Right lobe of liver (tissue), 6 donors: ENCODE measurements at regions not wholly inside any gene's neighbourhood (a gene's known extent, or its start where the extent isn't known, plus 50 kb on each side); places are given as distances from the start of the nearest gene placed in this dataset.

Experiments
- ATAC-seq, 4 donors: fragments of 200-7000 bp; cut with Tn5 transposase; one replicate each; pipeline ENCODE4 v1.9.1; 2020; ENCODE audit warnings: mild to moderate bottlenecking in 4 of 4, moderate library complexity in 4 of 4
- DNase-seq, 3 donors: peaks; one replicate each; pipeline ENCODE4 v3.0.0-alpha.2; 2020
- H3K27ac ChIP-seq, 3 donors: fragments of 200-600 bp; one replicate each; pipeline ENCODE4 v1.8.0; 2022
- H3K27me3 ChIP-seq, 2 donors: fragments of 200-600 bp; one replicate each; pipeline ENCODE4 v1.8.0; 2022
- H3K36me3 ChIP-seq, 4 donors: fragments of 200-600 bp; sonication (generic) in 1 of 4; one replicate each; pipeline versions ENCODE4 v1.5.1 to v1.8.0; 2017 to 2022; ENCODE audit warnings: control low read depth in 1 of 4
- H3K4me1 ChIP-seq, 4 donors: fragments of 200-600 bp; sonication (generic) in 1 of 4; one replicate each; pipeline versions ENCODE4 v1.5.1 to v1.8.0; 2017 to 2022; ENCODE audit warnings: control low read depth in 1 of 4
- H3K4me3 ChIP-seq, 3 donors: fragments of 200-600 bp; one replicate each; pipeline ENCODE4 v1.8.0; 2022
- H3K9me3 ChIP-seq, 4 donors: fragments of 200-600 bp; sonication (generic) in 1 of 4; one replicate each; pipeline versions ENCODE4 v1.5.1 to v1.8.0; 2017 to 2022; ENCODE audit warnings: control low read depth in 1 of 4
- POLR2A ChIP-seq: fragments of 450-650 bp; IDR thresholded peaks from one replicate; pipeline ENCODE4 v1.6.1; 2017; ENCODE audit warnings: antibody characterized with exemption, mild to moderate bottlenecking
- WGBS: methylation state at CpG from one replicate; pipeline ENCODE4 v1.1.6; 2018; ENCODE audit warnings: low coverage, low lambda C conversion rate; ENCODE audit not compliant: insufficient coverage; ENCODE audit errors: missing lambda C conversion rate; 5-methylcytosine and 5-hydroxymethylcytosine counted together
- intact Hi-C, 2 donors: fragments of 100-400 bp; cut with DNase I; formaldehyde crosslinking; loops; one replicate each; pipeline versions ENCODE4 v1.11.2 to v1.14.1; 2022
- TF ChIP-seq, protein P1 (sequence below), 4 donors: fragments of 200-600 bp in 3 of 4; fragments of 450-650 bp in 1 of 4; IDR thresholded peaks; one replicate each; pipeline versions ENCODE4 v1.5.1 to v1.8.0; 2016 to 2022; ENCODE audit warnings: antibody characterized with exemption in 4 of 4, mild to moderate bottlenecking in 2 of 4
- donor health status: DM: no; HTN: yes; CAD: no.
- donor health status: DM: no; HTN: no; CAD: no.
- donor health status: DM: no; HTN: no; CAD: no.
- donor health status: DM: no; HTN: yes; CAD: no.
- donor health status: DM: no; HTN: yes; CAD: no.

DNA sequence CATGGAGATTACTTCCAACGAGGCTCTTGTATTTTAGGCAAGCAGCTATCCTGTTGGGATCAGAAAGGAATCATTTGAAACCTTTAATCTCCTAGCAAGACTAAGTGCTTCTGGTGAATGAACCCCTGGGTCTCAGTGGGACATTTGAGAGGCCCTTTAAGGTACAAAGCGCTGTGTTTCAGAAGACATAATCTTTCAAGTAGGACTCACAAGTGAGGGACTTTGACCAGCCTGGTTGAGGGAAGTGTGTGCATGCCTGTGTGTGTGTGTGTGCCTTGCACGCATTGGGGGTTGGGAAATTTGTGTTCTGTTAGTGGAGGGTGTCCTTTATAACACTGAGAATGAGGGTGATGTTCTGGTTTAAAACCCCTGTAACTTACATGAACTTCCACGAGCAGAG lies 64.4 kb upstream of the KCNG1 start:
- ATAC-seq (no peak), DNase-seq (no peak)
- no peaks in the 10 kb centered on the region for H3K27me3 ChIP-seq
- no peaks in the 10 kb centered on the region for H3K9me3 ChIP-seq
- H3K4me1 ChIP-seq: no peaks in the 10 kb centered on the region
- no peaks in the 10 kb centered on the region for H3K36me3 ChIP-seq
- 5% methylated on average over 3 of the region's 4 CpGs for WGBS
- no peak overlapping the region for H3K27ac ChIP-seq
- no peak overlapping the region for H3K4me3 ChIP-seq
- intact Hi-C loops: no loop called here
- TF ChIP-seq POLR2A: no peak
- TF ChIP-seq, protein P1, sequence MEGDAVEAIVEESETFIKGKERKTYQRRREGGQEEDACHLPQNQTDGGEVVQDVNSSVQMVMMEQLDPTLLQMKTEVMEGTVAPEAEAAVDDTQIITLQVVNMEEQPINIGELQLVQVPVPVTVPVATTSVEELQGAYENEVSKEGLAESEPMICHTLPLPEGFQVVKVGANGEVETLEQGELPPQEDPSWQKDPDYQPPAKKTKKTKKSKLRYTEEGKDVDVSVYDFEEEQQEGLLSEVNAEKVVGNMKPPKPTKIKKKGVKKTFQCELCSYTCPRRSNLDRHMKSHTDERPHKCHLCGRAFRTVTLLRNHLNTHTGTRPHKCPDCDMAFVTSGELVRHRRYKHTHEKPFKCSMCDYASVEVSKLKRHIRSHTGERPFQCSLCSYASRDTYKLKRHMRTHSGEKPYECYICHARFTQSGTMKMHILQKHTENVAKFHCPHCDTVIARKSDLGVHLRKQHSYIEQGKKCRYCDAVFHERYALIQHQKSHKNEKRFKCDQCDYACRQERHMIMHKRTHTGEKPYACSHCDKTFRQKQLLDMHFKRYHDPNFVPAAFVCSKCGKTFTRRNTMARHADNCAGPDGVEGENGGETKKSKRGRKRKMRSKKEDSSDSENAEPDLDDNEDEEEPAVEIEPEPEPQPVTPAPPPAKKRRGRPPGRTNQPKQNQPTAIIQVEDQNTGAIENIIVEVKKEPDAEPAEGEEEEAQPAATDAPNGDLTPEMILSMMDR (IDR thresholded peaks at IDR 0.05): no peak

DNA sequence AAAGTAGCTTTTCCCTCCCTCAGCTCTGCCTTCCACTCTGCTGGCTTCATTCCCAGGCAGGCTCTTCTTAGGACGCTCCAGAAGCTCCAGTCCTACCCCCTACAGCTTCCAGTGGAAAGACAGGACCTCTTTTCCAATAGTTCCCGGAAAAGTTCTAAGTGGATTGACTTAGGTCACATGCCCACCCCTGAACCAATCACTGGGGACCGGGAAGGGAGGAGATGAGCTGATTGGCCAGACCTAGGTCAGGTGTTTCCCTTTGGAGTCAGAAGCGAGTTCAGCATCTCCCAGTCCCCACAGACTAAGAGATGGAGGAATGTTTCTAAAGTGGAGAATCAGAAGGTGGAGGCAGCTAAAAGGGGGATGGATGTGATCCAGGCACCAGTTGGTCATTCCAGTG lies 62.9 kb upstream of the KCNG1 start:
- Histone ChIP-seq H3K4me3 (no peak overlapping the region), H3K27ac (no peak overlapping the region), H3K4me1 (no peaks in the 10 kb centered on the region), H3K9me3 (no peaks in the 10 kb centered on the region), H3K27me3 (no peaks in the 10 kb centered on the region), H3K36me3 (no peaks in the 10 kb centered on the region)
- TF ChIP-seq, protein P1 (IDR thresholded peaks at IDR 0.05): no peak
- no peak for TF ChIP-seq POLR2A
- intact Hi-C loops: no loop called here
- ATAC-seq (no peak), DNase-seq (no peak)
- 64% methylated on average over 4 of the region's 4 CpGs for WGBS

DNA sequence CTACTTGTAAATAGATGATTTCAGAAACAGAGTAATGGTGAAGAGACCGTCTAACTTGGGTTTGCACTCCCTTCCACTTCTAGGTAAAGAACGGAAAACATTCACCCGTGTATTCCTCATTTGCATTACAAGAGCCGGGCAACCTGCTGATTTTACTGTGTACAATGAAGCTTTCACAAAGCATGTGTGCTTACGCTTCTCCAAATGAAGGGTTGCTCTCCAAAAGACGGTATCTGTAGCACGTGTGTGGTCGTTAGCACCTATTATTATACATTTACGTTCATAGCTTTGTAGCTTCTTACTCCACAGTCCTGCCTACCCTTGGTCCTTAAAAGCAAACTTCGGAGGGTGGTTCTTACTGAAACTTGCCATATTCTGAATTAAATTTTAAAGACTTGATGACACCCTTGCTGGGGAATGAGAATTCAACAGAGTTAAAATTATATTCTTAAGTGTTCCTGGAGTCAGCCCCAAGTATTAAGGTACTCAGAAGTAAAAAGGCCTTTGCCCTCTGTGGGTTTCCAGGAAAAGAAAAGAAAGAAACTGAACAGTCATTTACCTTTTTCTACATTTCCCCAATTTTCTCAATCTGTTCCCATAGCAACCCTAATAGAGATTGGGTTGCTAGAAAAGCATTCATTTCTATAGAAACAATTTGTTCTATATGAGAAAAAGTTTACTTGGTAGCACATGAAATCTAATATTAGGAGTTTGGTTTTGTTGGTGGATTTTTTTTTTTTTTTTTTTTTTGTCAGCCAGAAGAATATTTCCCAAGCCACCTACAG lies 61.9 kb upstream of the KCNG1 start:
- no peaks in the 10 kb centered on the region for H3K36me3 ChIP-seq
- intact Hi-C loops: no loop called here
- no peak overlapping the region for H3K27ac ChIP-seq
- DNase-seq (no peak), ATAC-seq (no peak)
- no peak overlapping the region for H3K4me3 ChIP-seq
- 25% methylated on average over 10 of the region's 10 CpGs for WGBS
- H3K9me3 ChIP-seq: no peaks in the 10 kb centered on the region
- H3K27me3 ChIP-seq: no peaks in the 10 kb centered on the region
- no peaks in the 10 kb centered on the region for H3K4me1 ChIP-seq
- no peak for TF ChIP-seq POLR2A
- TF ChIP-seq, protein P1 (IDR thresholded peaks at IDR 0.05): no peak

- ATAC-seq (no peak), DNase-seq (no peak)
- Histone ChIP-seq H3K27me3 (no peaks in the 10 kb centered on the region), H3K27ac (no peak overlapping the region), H3K9me3 (no peaks in the 10 kb centered on the region), H3K36me3 (no peaks in the 10 kb centered on the region), H3K4me1 (no peaks in the 10 kb centered on the region), H3K4me3 (no peak overlapping the region)
- intact Hi-C loops: no loop called here
- WGBS: 33% methylated on average over 3 of the region's 4 CpGs
- TF ChIP-seq, protein P1 (IDR thresholded peaks at IDR 0.05): no peak
- no peak for TF ChIP-seq POLR2A
Measured at GRCh38 chr20:51083447-51083846, 60.5 kb upstream of the KCNG1 start.
